ENCODE measurements at regions not wholly inside any gene's neighbourhood (a gene's known extent, or its start where the extent isn't known, plus 50 kb on each side); places are given as distances from the start of the nearest gene placed in this dataset.

DNA sequence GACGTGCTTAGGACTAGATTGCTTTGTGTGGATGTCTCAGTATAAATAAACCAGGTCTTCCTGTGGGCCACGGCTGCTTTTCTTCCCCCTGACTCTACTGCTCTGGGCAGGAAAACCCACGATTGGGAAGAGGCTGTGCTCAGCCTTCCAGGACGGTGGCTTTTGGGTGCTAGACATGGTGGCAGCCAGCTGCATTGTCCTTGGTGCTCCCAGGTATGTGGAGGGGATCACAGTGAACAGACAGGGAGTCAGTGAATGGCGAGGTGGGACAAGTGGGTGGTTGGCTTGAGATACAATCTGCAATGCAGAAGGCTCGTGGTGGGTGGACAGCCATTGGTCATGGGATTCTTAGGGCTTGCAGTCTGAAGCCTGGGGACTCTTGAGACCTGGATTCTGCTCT lies 366.3 kb downstream of the AACS start:
- no peak overlapping the region for H3K4me3 Mint-ChIP-seq
- ChIA-PET CTCF (no interaction called here), POLR2A (no interaction called here)
- peaks cover 1% of the 10 kb centered on the region for H3K9me3 Mint-ChIP-seq
- DNase-seq: no peak
- H3K36me3 Mint-ChIP-seq (ENCODE audit: low read depth): no peaks in the 10 kb centered on the region
- no peak overlapping the region for H3K27ac Mint-ChIP-seq
- intact Hi-C loops (cut with micrococcal nuclease): no loop called here
- ATAC-seq: no peak
- H3K4me1 Mint-ChIP-seq (ENCODE audit: low read depth): no peaks in the 10 kb centered on the region
- TF ChIP-seq, protein P1, sequence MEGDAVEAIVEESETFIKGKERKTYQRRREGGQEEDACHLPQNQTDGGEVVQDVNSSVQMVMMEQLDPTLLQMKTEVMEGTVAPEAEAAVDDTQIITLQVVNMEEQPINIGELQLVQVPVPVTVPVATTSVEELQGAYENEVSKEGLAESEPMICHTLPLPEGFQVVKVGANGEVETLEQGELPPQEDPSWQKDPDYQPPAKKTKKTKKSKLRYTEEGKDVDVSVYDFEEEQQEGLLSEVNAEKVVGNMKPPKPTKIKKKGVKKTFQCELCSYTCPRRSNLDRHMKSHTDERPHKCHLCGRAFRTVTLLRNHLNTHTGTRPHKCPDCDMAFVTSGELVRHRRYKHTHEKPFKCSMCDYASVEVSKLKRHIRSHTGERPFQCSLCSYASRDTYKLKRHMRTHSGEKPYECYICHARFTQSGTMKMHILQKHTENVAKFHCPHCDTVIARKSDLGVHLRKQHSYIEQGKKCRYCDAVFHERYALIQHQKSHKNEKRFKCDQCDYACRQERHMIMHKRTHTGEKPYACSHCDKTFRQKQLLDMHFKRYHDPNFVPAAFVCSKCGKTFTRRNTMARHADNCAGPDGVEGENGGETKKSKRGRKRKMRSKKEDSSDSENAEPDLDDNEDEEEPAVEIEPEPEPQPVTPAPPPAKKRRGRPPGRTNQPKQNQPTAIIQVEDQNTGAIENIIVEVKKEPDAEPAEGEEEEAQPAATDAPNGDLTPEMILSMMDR (IDR thresholded peaks at IDR 0.05): no peak
- H3K27me3 Mint-ChIP-seq: no peaks in the 10 kb centered on the region

DNA sequence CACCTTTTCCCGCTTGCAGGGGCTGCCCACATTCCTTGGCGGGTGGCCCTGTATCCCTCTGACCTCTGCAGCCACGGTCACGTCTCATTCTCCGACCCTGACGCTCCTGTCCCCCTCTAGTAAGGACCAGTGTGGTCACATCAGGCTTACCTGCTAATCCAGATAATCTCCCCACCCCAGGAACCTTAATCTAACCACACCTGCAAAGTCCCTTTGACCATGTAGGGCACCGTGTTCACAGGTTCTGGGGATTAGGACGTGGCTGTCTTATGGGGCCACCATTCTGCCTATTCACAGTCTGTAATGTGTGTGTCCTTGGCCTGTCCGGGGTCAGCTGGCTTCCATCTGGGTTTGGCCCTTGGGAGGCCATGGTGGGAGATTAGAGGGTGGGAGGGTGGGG lies 368.9 kb downstream of the AACS start:
- intact Hi-C loops (cut with micrococcal nuclease): no loop called here
- Mint-ChIP-seq H3K4me1 (ENCODE audit: low read depth) (no peaks in the 10 kb centered on the region), H3K36me3 (ENCODE audit: low read depth) (no peaks in the 10 kb centered on the region), H3K27me3 (no peaks in the 10 kb centered on the region), H3K4me3 (no peak overlapping the region), H3K9me3 (peaks cover 1% of the 10 kb centered on the region), H3K27ac (no peak overlapping the region)
- CTCF ChIA-PET: no interaction called here
- ATAC-seq: no peak
- DNase-seq: no peak
- POLR2A ChIA-PET: no interaction called here
- TF ChIP-seq, protein P1 (IDR thresholded peaks at IDR 0.05): no peak

DNA sequence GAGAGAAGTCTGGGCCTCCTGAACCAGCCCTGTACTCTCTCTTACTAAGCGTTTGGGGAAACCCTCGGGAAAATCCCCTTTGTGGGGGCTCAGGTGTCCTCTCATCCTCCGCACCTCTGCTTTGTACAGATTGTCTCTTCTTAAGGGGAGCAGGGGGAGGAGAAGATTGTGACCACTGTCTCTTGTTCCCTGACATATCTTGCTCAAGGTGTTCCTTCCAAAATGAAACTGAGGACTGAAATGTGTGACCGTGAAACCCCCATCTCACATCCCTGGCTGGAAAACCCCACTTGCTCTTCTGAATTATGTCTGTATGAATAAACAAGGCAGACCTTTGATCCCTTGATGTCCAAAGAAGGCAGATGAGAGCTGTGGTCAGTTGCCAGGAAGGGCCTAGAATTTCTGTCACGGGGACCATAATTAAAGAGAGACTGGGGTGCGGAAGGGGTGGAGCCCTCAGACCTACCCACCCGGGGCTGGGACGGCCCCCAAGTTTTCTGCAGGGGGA lies 369.8 kb downstream of the AACS start:
- Mint-ChIP-seq H3K4me3 (no peak overlapping the region), H3K36me3 (ENCODE audit: low read depth) (no peaks in the 10 kb centered on the region), H3K27ac (no peak overlapping the region), H3K27me3 (no peaks in the 10 kb centered on the region), H3K4me1 (ENCODE audit: low read depth) (no peaks in the 10 kb centered on the region), H3K9me3 (peaks cover 1% of the 10 kb centered on the region)
- DNase-seq (no peak), ATAC-seq (no peak)
- CTCF ChIA-PET: no interaction called here
- intact Hi-C loops (cut with micrococcal nuclease): no loop called here
- POLR2A ChIA-PET: no interaction called here
- TF ChIP-seq, protein P1 (IDR thresholded peaks at IDR 0.05): no peak

DNA sequence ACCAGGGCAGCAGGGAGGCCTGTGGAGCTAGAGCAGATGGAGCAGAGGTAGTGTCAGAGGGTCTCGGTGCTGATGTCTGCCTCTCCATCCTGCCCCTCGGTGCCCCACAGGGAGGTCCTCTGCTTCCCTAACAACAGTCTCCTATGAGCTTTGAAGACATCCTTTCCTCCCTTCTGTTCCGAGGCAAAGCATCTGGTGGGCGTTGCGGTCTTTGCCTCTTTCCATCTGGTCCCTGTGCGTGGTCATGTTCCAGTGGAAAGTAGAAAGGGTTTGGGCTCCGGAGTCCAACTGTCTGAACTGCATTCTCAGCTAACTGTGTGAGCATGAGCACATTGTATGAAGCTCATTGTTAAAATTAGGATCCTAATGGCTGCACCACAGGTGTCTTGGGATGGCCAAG lies 370.6 kb downstream of the AACS start:
- no peaks in the 10 kb centered on the region for H3K36me3 Mint-ChIP-seq (ENCODE audit: low read depth)
- TF ChIP-seq, protein P1 (IDR thresholded peaks at IDR 0.05): no peak
- H3K9me3 Mint-ChIP-seq: peaks cover 1% of the 10 kb centered on the region
- ATAC-seq: no peak
- no peak for DNase-seq
- intact Hi-C loops (cut with micrococcal nuclease): no loop called here
- H3K27me3 Mint-ChIP-seq: no peaks in the 10 kb centered on the region
- H3K27ac Mint-ChIP-seq: no peak overlapping the region
- ChIA-PET CTCF (no interaction called here), POLR2A (no interaction called here)
- H3K4me3 Mint-ChIP-seq: no peak overlapping the region
- no peaks in the 10 kb centered on the region for H3K4me1 Mint-ChIP-seq (ENCODE audit: low read depth)

DNA sequence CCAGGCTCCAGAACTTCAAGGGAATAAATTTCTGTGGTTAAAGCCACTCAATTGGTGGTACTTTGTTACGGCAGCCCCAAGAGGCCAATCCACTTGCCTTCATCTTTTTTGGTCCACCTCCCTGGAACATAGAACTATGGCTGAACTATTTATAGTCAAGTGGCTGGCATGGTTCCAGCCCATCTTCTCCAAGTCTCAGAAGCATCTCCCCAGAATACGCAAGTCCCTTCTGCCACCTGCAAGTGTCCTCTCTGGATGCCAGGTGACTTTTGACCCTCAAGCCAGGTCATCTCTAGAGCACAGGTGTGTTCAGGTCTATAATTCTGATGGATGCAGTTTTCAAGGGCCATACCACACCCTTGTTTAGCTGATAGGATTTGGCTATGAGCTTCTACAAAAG lies 371.5 kb downstream of the AACS start:
- TF ChIP-seq, protein P1 (IDR thresholded peaks at IDR 0.05): no peak
- ATAC-seq: no peak
- no peak for DNase-seq
- H3K4me1 Mint-ChIP-seq (ENCODE audit: low read depth): no peaks in the 10 kb centered on the region
- intact Hi-C loops (cut with micrococcal nuclease): no loop called here
- no peak overlapping the region for H3K27ac Mint-ChIP-seq
- CTCF ChIA-PET: no interaction called here
- no peaks in the 10 kb centered on the region for H3K36me3 Mint-ChIP-seq (ENCODE audit: low read depth)
- POLR2A ChIA-PET: no interaction called here
- no peaks in the 10 kb centered on the region for H3K27me3 Mint-ChIP-seq
- H3K4me3 Mint-ChIP-seq: no peak overlapping the region
- peaks cover 1% of the 10 kb centered on the region for H3K9me3 Mint-ChIP-seq
